Activated naive CD8-positive, alpha-beta T cell treated with anti-CD3 and anti-CD28 coated beads, Interleukin-2, amount 50 U/mL, for 16 hours (primary cell): ENCODE measurements at regions not wholly inside any gene's neighbourhood (a gene's known extent, or its start where the extent isn't known, plus 50 kb on each side); places are given as distances from the start of the nearest gene placed in this dataset.

Experiments used
- DNase-seq: peaks from one replicate; pipeline ENCODE4 v3.0.0-alpha.2; 2020; ENCODE audit warnings: low read depth, low spot score

GRCh38 chr13:50678464-50679162 is 164.9 kb downstream of the DLEU7 start:
- no peak for DNase-seq

- DNase-seq = no peak
These were observed 164.2 kb downstream of the DLEU7 start for GRCh38 chr13:50679321-50679720.

- DNase-seq = no peak
These were observed 161.5 kb downstream of the DLEU7 start for GRCh38 chr13:50682002-50682401.

DNA sequence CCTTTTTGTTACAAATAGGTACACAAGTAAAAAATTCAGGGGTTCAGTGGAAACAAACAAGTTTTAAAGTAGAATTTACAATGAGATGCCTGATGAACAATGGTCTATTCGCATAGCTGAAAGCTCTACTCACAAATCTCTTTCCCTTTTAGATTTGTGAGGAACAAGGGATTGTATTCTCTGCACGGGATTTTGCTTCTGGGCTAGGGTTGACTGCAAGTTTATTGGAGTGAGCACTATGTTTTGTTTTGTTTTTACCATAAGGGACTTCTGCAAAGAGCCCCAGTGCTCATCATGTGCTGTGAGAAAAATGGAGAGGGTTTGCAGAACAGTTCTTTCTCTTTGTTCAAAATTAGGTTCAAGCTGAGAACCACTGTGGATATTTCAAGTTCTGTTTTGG is 160.5 kb downstream of the DLEU7 start:
- DNase-seq = no peak

DNA sequence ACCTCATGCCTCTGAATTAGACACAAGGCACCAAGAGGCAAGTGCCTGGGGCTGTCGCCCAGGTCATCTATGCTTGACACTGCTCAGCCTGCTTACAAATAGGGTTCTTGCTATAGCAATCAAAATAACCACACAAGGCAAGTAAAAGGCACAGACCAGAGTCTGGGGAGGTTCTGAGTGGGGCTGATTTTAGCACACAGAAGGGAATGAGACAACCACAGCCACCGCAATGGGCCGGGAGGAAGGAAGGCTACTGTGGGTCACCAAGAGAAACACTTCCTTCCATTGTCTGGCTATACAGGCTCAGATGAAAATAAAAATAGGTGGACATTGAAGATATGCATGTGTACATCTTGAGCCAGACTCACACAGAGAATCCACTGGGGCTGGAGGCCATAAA is 159.1 kb downstream of the DLEU7 start:
- DNase-seq = no peak

- no peak for DNase-seq
These were observed 158.0 kb downstream of the DLEU7 start for GRCh38 chr13:50685491-50685890.

GRCh38 chr13:50685956-50686355 is 157.5 kb downstream of the DLEU7 start:
- no peak for DNase-seq

DNA sequence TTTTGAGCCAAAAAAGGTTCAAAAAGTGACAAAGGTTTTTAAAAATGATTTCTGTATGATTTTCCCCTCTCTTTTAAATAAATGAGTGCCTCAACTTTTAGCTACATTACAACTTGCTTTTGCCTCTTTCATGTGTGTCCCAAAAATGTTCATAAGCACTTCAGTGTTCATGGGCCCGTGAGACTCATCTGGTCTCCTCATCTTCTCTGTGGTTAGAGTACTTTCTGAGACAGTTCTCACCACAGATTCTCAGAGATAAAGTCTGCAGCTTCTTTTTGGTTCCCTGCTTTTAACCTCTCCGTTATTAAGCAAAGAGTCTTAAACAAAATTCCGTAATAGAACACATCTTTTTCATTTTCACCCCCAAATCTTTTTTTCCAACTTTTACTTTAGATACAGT is 156.9 kb downstream of the DLEU7 start:
- no peak for DNase-seq

DNA sequence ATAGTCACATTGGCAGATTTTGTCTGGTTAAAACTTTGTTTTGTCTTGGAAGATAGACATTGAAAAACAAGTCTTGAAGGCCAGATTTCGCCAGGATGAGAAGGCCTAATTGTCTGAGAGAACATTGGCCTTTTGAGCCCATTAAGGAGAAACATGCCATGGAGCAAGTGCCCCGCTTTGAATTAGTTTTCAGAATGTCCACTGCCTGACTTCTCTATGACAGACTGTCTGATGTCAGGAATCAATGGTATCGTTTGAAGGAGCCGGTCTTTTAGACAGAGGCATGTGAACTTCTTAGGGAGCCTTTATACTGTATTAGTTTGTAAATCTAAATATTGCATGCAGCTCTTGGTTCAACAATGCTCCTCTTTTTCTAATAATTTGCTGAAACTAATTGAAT is 155.9 kb downstream of the DLEU7 start:
- no peak for DNase-seq

- no peak for DNase-seq
These were observed 153.5 kb downstream of the DLEU7 start for GRCh38 chr13:50690006-50690405.

DNA sequence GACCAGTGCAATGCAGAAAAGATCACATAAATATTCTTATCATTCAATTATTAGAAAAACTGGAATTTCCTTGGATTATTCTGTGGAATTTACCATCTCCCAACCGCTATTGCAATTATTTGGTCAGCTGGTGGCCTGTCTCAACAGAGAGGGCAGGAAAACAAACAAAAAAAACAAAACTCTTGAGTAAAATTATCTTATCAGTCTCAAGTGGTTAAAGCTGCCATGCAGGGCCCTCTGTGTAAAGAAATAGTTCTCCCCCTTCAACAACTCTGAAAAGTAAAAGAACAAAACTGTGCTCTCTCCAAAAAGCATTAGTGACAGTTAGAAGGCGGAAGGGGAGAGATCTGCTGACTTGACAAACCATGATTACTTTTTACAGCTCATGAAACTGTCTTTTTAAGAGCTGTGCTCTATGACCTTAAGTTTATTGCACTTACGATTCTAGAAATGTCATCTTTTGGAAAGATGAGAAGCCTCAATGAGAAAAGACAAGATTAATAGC is 152.3 kb downstream of the DLEU7 start:
- DNase-seq = no peak

DNA sequence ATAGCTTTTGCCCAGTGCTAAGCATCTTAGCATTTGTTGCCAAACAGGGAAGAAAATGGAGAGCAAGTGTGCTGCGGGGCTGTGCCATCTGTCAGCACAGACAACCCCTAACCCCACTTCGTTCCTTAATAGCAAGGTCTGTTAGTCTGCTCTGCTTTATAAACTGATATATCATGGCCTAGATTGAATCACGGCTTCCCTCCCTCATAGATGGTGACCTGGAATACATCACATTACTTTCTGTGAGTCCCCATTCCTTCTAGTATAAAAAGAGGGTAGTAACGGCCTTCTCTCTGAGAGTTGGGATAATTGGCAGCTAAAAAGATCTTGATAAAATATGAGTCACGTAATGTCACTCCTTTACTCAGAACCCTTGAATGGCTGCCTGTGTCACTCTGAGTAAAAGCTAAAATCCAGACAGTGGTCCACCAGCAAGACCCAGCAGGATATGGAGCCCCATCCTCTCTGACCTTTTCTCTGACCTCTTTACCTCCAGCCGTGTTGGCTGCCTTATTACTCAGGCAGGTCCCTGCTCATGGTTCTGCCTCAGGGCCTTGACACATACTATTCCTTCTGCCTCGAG is 151.7 kb downstream of the DLEU7 start:
- no peak for DNase-seq

GRCh38 chr13:50692396-50692915 is 151.0 kb downstream of the DLEU7 start:
- DNase-seq = no peak

DNA sequence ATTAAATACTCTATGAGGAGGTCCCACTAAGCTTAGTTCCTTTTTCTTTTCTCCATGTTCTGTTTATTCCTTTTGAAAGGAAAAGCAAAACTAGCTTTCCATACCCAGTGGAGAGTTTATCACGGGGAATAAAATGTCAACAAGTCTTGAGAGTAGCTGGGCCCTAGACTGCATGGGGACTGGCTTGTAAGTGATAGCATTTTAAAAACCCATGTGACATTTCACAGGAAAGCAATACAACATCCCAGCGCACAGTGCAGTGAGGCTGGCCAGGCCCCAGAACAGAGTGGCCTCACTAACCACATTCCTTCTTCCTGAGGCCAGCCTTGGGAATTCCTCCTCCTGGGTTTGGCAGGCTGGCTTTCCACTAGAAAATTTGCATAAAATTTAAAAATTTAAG is 149.8 kb downstream of the DLEU7 start:
- no peak for DNase-seq

DNA sequence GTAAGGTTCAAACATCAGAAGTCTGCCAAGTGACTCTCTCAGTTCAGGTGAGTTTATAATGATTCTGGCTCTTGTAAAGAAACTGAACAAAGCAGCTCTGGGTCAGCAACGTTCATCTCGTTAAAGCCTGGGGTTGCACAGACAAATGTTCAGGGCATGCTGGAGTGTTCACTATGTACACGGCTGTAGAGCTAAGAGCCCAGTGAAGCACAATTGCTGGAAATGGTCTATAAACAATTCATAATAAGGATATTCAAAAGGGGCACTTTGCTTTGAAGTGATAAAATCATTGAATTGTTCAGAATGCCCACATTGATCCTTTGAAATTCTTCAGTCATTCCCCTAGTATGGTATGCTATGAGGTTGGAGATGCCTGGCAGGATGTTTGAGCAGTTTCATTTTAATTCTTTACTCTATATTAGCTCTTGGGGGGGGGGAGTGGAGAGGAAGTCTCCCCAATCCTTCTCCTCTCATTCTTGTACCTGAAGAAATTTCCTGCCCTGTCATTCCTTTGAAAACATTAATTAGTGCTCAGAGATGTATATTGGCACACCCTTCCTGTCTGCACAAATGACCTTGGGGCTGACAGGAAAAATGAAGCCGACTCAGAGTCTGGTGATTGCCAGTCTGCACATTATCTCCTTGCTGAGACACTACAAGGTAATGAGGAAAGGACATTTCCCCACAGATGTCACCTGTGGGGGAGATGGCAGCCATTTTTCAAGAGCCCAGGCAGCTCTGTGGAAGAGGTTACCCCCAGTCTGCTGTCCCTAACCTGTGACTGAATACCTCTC is 145.5 kb downstream of the DLEU7 start:
- no peak for DNase-seq

DNA sequence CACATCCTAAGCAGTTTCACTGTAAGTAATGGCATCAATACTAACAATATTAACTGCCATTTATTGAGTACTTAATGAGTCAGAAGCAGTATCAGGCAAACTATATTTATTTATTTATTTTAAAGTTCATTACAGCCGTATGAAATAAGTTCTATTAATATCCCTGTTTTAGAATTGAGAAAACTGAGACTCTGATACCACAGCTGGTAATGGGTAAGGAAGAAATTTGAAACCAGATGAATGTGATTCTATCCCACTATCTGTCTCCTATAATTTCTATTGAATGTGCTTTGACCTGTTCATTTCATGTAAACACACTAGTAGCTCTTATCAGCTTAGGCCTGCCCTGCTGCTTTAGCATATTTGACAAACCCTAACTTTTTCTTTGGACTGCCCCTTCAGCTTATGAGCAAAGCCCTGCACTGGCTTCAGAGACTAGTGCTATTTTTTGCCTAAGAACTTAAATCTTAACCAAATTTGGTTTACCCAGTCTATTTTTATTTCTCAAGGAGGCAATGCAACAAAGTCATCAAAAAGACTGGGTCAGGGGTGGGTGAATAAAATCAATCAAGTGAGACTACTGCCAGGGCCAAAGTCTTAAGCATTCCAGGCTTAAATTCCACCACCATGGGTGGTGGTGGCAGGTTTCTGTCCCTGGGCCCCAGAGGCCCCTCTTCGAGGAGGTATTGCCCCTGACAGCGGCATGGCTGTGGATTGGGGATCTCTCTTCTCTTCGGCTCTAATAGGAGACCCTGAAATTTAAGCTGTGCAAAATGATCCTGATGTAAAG is 143.4 kb downstream of the DLEU7 start:
- no peak for DNase-seq

GRCh38 chr13:50700664-50701305 is 142.7 kb downstream of the DLEU7 start:
- no peak for DNase-seq

- no peak for DNase-seq
These were observed 142.0 kb downstream of the DLEU7 start for GRCh38 chr13:50701469-50701868.

GRCh38 chr13:50706505-50706904 is 137.0 kb downstream of the DLEU7 start:
- DNase-seq = no peak

DNA sequence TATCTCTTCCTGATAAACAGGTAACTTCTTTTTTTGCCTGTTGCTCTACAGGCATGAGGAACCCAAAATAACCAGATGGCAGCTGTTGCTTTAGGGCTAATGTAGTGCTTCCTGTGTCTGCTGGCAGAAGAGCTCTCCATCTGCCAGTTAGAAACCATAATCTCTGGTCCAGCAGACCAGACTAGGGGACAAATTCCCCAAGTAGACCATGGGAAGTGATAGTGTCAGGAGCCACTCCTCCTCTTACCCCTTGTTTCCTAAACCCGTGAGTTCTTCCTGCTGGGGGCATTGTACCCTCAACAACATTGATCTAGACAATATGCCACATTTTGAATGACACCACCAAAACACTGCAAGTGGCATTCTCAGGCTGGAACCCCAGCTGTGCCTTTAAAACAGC is 135.9 kb downstream of the DLEU7 start:
- no peak for DNase-seq

GRCh38 chr13:50708461-50708860 is 135.0 kb downstream of the DLEU7 start:
- DNase-seq = no peak
